HG03196 (cell line): ENCODE measurements at regions not wholly inside any gene's neighbourhood (a gene's known extent, or its start where the extent isn't known, plus 50 kb on each side); places are given as distances from the start of the nearest gene placed in this dataset.
"Not testable (repeated sequence)": the region's sequence is repeated elsewhere in the genome, so short reads cannot be mapped to it uniquely, and the experiment has no call there.

Experiments
- ATAC-seq: cut with Tn5 transposase; IDR thresholded peaks from one replicate; pipeline ENCODE4 v1.9.1; 2021; ENCODE audit not compliant: unreplicated experiment

GRCh38 chr5:51159164-51159563 is 224.1 kb upstream of the ISL1 start:
- no peak for ATAC-seq

DNA sequence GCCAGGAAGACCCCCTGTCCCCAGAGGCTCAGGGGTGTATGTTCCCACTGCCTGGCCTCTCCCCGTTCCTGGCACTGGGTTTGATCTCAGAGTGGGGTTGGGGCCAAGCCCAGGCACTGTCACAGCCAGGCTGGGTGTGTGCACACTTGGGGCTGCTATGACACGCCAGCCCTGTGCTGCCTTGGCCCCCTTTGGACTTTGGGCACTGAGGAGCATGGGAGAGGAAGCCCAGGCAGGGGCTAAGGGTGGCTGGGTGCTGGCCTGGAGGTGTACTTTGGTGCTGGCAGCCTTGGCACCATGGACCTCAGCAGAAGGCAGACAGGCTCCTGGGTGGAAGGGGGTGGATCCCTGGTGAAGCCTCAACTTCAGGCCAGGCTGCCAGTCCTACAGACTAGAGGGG is 223.6 kb upstream of the ISL1 start:
- ATAC-seq: no peak

- no peak for ATAC-seq
Observed at GRCh38 chr5:51162245-51162644, 221.0 kb upstream of the ISL1 start.

GRCh38 chr5:51165621-51166020 is 217.6 kb upstream of the ISL1 start:
- ATAC-seq: not testable (repeated sequence)

GRCh38 chr5:51172903-51173626 is 210.2 kb upstream of the ISL1 start:
- no peak for ATAC-seq

DNA sequence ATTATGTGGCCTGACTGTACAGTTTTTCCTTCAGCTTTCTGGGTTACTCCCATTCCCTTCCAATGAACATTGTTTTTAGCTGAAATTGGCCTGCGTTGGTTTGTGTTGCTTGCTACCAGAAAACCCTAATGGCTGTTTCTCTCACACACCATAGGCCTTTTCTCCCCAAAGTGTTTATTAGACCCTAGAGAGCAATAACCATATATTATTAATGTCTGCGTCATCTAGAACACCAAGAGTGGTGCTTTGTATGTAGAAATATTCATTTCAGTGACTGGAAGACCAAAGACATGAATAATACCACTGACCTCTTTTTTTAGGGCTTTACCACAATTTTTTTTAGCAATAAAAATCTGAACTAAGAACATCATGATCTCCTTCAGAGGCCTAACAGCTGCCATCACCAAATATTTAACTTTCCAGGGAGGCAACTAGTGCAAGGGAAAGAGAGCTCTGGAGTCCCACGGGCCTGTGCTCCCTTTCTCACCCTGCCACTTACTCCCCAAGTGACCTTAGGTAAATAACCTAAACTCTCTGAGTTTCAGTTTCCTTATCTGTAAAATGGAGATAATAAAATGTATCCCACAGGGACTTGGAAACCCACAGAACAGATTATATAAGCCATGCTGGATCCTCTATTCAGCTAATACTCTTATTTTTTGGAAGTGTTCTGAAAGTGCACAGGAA is 201.9 kb upstream of the ISL1 start:
- ATAC-seq: no peak

GRCh38 chr5:51185850-51186329 is 197.4 kb upstream of the ISL1 start:
- no peak for ATAC-seq

DNA sequence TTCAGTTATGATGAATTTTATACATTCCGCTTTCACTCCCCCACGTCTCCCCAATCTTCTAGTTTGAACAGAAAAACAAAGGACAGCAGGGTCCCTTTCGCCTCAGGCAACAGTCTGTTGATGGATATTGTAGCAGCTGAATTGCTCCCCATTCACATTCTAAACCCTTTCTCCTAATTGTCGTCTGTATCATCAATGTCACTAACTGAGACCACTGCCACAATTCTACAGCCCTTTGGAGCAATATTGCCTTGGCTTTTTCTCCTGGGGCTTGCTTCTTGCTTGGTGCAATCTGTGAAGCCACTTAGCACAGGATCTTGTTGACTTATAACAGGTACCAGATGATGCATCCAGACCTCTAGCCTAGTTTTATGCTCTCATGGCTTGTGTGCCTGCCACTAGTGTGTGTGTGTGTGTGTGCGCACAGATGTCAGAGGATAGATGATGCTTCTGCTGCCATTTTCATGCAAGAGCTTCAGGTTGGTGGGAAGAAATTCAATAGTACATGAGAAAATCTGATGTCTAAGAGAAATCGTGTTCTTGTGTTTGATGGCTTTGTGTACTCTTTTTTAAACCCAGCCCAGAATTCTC is 195.2 kb upstream of the ISL1 start:
- ATAC-seq: no peak

DNA sequence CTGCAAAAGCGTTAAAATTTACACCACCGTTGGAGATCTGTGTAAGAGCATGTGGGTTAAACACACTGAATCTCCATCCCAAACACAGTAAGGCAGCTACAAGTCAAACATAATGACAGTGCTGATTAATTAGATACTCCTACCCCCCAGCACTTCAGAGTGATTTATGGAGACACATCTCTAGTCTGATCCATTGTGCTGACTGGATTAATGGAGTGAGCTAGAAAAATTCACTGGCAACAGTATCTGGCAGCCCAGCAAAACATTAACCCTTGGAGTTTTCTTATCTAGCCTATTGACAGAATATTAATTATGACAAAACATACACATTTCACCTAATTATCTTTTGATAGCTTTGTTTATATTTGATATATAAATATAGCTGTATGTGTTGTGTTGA is 188.6 kb upstream of the ISL1 start:
- ATAC-seq: no peak

GRCh38 chr5:51201024-51201423 is 182.2 kb upstream of the ISL1 start:
- ATAC-seq: no peak

GRCh38 chr5:51201708-51202107 is 181.5 kb upstream of the ISL1 start:
- ATAC-seq: no peak

DNA sequence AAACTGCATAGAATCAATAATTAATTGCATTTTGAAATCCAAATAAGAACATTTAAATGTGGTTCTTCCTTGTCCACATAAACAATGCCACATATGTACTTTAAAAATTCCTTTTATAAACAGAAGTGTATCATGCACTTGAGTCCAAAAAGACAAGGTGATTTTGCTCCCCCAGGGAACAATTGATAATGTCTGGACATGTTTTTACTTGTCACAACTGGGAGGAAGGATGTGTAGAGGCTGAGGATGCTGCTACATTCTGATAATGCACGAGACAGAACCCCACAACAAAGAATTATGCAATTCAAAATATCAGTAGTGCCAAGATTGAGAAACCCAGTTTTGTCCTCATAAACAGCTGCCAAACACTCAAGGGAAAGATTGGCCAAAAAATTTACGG is 181.1 kb upstream of the ISL1 start:
- no peak for ATAC-seq

DNA sequence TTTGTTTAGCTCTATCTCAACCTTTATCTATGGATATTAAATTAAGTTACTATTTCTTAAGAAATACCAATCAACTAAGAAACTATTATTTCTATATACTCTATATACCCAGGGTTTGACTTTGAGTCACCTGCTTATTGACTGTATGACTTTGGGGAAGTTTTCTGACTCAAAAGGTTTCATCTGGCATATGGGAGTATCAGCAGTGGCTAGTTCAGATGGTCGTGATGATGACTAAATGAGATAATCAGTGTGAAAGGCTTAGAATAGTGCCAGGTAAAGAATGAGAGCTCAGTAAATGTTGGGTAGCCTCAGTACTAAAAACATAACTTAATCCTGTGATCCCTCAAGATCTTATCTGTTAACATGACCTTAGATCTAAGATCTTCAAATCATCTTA is 179.7 kb upstream of the ISL1 start:
- no peak for ATAC-seq

DNA sequence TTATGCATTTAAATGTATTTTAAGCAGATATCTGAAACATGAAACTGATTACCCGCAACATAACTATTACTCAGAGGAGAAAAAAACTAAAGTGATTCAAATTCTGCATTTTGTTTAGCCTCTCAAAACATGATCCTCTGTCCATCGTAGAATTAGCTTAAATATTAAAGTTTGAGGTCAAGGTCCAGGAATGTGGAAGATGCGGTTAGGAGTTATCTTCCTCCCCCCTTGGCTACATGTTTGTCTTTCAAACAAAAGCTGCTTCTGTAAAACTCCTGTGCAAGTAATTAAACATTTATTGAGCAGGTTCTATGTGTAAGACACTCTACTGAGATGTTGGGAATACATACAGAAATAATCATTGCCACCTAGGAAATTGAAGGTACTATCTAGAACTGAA is 175.0 kb upstream of the ISL1 start:
- no peak for ATAC-seq

DNA sequence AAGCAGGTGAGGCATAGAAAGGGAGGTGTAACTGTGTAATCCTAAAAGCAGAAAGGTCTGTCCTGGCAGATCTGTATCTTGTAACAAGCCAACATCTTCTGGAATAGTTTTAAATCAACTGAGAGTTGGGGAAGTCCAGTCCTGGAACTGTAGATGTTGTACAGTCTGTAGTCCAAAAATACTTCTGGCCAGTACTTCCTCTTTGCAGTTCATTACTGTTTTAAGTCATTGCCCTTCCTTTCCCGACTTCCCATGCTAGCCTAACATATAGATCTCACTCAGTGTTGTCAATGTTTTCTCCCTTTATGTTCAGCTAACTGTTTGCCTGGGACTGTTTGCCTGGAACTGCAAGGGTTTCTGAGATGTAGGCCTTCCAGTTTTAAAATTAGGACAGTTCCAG is 168.5 kb upstream of the ISL1 start:
- no peak for ATAC-seq

DNA sequence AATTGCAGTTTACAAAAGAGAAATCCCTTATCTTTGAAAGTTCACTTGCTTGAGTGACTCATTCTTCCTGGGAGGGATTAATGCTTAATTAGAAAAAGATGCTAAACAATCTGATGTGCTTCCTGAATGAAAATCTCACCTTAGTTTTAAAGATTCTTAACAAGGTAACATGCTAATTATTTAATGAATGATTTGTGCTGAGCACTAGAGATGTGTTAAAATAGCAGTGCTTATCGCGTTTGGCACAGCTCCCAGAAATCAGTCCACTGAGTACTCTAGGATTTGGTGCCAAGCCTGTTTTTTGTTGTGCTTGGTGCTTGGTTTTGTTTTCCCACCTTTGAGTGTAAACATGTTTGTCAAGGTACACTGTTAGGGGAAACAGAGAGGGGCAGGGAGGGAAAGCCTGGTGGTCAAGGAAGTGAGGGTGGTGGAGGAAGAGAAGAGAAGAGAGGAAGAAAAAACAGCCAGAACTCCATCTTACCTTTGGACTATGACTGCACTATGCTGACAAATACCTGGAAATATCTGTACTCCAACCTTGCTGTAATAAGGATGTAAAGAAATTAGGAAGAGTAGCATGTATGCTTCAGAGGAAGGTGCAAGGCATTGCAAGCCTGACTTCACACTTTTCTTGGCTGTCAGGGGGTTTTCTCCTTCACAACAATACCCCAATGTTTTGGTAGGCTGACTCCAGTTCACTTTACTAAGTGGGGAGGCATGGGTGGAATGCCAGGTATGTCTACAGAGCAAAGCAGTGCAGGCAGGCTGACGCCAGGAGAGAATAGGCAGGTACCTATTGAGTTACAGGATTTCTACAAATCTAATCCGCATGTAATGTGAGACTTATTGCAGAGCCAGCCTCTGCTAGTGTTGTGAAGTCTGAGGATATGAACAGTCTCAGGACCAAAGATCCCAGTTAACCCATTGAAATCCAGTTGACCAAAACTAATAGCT is 157.2 kb upstream of the ISL1 start:
- ATAC-seq: no peak

DNA sequence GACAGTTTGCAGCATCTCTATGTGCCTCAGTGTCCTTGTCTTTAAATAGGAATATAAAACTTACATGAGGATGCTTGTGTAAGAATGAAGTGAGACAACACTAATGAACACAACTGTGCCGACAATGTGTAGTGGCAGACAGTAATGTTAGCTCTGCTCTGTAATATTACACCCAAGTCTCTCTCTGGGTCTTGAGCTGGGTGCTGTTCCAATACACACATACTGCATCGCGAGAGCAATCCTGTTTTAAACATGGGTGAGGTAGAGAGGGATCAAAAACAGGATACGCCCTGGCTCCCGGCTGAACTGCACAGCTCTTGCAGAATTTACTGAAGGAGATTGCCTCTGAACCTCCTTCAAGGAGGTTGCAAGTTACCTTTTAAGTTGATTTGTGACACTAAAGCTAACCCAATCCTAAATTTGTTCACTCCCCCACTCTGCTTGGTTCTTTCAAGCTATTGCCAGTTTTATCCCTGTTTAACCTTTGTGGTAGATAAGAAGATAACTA is 155.2 kb upstream of the ISL1 start:
- no peak for ATAC-seq

DNA sequence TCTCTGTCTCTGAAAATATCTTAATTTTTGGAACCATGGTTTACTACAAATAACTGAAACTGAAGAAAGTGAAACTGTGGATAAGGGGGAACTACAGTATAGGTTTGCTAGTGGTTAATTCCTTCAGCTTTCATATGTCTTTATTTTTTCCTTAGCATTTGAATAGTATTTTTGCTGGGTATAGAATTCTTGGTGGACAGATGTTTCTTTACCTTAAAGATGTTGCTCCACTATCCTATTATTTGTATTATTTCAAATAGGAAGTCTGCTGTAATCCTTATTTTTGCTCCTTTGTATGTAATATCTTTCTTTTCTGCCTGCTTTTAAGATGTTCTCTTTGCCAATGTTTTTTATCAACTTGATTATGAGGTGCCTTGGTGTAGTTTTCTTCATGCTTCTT is 152.9 kb upstream of the ISL1 start:
- no peak for ATAC-seq

- no peak for ATAC-seq
Observed at GRCh38 chr5:51242456-51242855, 140.8 kb upstream of the ISL1 start.

DNA sequence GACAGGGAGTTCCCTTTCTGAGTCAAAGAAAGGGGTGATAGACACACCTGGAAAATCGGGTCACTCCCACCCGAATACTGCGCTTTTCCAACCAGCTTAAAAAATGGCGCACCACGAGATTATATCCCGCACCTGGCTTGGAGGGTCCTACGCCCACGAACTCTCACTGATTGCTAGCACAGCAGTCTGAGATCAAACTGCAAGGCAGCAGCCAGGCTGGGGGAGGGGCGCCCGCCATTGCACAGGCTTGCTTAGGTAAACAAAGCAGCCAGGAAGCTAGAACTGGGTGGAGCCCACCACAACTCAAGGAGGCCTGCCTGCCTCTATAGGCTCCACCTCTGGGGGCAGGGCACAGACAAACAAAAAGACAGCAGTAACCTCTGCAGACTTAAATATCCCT is 132.3 kb upstream of the ISL1 start:
- not testable (repeated sequence) for ATAC-seq

GRCh38 chr5:51271261-51271660 is 112.0 kb upstream of the ISL1 start:
- no peak for ATAC-seq
